SK-N-MC (cell line): ENCODE measurements at regions not wholly inside any gene's neighbourhood (a gene's known extent, or its start where the extent isn't known, plus 50 kb on each side); places are given as distances from the start of the nearest gene placed in this dataset.
"Not testable (repeated sequence)": the region's sequence is repeated elsewhere in the genome, so short reads cannot be mapped to it uniquely, and the experiment has no call there.

Experiments
- DNase-seq: peaks from one replicate; pipeline ENCODE4 v3.0.0-alpha.2; 2011; ENCODE audit warnings: low read depth, low spot score
- H3K27ac ChIP-seq: fragments of 200-600 bp; sonication (generic); 2 replicates; pipeline ENCODE4 v1.5.1; 2016; ENCODE audit warnings: mixed run types
- H3K36me3 ChIP-seq: fragments of 200-600 bp; sonication (generic); 2 replicates; pipeline ENCODE4 v1.6.1; 2017; ENCODE audit warnings: antibody characterized with exemption, low read length, mixed read lengths; ENCODE audit not compliant: insufficient read depth
- H3K4me3 ChIP-seq: fragments of 200-600 bp; sonication (generic); 2 replicates; pipeline ENCODE4 v1.5.1; 2016
- H3K9ac ChIP-seq: fragments of 200-600 bp; sonication (generic); 2 replicates; pipeline ENCODE4 v1.8.0; 2017; ENCODE audit warnings: mixed run types, mixed read lengths; ENCODE audit not compliant: insufficient read length
- H3K9me3 ChIP-seq: fragments of 200-600 bp; sonication (generic); 2 replicates; pipeline ENCODE4 v1.6.1; 2017; ENCODE audit warnings: low read depth, mild to moderate bottlenecking, antibody characterized with exemption, low read length, moderate library complexity, mixed read lengths
- EZH2 ChIP-seq: fragments of 200-600 bp; sonication (generic); IDR thresholded peaks from one replicate; pipeline ENCODE4 v1.6.1; 2017; ENCODE audit warnings: antibody characterized with exemption
- FOXP2 ChIP-seq: optimal IDR thresholded peaks from 2 replicates; pipeline ENCODE3; 2011; ENCODE audit warnings: mild to moderate bottlenecking, moderate library complexity; ENCODE audit not compliant: insufficient read depth; ENCODE audit errors: extremely low read length, control extremely low read depth
- POLR2AphosphoS5 ChIP-seq: IDR thresholded peaks from 2 replicates; pipeline ENCODE4 v1.6.1; 2012; ENCODE audit warnings: mild to moderate bottlenecking, low read depth, low read length, borderline replicate concordance

DNA sequence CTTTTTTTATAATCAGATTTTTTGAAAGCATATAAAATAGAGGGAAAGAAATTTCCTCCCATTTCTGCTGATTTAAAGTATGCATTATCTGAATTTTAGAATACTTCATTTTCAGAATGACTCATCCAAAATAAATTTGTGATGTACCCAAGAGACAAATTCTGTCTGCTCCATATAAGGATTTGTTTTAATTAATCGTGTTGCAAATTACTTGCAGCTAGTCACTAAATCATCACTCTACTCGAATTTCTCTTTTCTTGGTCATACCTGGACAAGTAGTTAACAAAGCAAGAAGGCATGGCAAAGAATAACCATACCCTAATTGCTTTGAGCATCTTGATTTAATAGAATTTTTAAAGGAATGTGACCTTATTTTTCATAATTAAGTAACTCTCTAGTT lies 284.1 kb upstream of the GRAMD2B start:
- Histone ChIP-seq H3K36me3 (no peaks in the 10 kb centered on the region), H3K9me3 (no peaks in the 10 kb centered on the region), H3K4me3 (no peak overlapping the region), H3K9ac (no peak overlapping the region), H3K27ac (no peak overlapping the region)
- no peak for DNase-seq
- TF ChIP-seq FOXP2 (no peak), EZH2 (no peak), POLR2AphosphoS5 (no peak)

DNA sequence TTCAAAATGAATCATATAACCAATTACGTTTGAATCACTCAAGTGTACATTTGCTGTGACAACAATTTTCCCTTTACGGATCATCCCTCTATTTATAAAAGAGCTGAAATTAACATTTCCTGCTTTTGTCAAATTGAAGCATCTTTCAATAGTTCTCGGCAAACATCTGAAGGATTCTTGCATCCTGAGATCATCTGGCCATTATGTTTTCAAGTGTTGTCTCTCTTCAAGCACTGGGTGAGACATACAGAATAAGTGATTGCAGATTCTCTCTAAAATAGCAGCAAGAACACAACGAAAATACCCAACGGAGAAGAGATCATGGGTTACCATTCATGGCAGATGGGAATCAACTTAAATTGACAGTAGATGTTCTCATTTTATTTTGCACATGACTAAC lies 283.4 kb upstream of the GRAMD2B start:
- Histone ChIP-seq H3K36me3 (no peaks in the 10 kb centered on the region), H3K4me3 (no peak overlapping the region), H3K9ac (no peak overlapping the region), H3K27ac (no peak overlapping the region), H3K9me3 (no peaks in the 10 kb centered on the region)
- TF ChIP-seq POLR2AphosphoS5 (no peak), FOXP2 (no peak), EZH2 (no peak)
- DNase-seq = no peak

DNA sequence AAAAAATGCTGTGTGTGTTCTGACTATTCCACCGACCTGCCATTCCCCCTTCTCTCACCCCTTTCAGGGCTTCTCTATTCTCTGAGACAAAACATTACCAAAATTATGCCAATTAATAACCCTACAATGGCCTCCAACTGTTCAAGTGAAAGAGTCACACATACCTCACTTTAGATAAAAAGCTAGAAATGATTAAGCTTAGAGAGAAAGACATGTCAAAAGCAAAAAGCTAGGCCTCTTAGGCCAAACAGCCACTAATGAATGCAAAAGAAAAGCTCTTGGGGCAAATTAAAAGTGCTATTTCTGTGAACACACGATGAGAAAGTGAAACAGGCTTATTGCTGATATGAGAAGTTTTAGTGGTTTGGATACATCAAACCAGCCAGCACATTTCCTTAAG lies 279.6 kb upstream of the GRAMD2B start:
- no peak for DNase-seq
- H3K4me3 ChIP-seq = no peak overlapping the region
- H3K9ac ChIP-seq = no peak overlapping the region
- no peak overlapping the region for H3K27ac ChIP-seq
- H3K9me3 ChIP-seq = no peaks in the 10 kb centered on the region
- H3K36me3 ChIP-seq = no peaks in the 10 kb centered on the region
- TF ChIP-seq EZH2 = no peak
- TF ChIP-seq FOXP2 = no peak

DNA sequence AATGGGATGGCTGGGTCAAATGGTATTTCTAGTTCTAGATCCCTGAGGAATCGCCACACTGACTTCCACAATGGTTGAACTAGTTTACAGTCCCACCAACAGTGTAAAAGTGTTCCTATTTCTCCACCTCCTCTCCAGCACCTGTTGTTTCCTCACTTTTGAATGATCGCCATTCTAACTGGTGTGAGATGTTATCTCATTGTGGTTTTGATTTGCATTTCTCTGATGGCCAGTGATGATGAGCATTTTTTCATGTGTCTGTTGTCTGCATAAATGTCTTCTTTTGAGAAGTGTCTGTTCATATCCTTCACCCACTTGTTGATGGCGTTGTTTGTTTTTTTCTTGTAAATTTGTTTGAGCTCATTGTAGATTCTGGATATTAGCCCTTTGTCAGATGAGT lies 272.9 kb upstream of the GRAMD2B start:
- H3K9ac ChIP-seq, H3K9me3 ChIP-seq, DNase-seq, H3K36me3 ChIP-seq, H3K4me3 ChIP-seq, H3K27ac ChIP-seq: not testable (repeated sequence)

DNA sequence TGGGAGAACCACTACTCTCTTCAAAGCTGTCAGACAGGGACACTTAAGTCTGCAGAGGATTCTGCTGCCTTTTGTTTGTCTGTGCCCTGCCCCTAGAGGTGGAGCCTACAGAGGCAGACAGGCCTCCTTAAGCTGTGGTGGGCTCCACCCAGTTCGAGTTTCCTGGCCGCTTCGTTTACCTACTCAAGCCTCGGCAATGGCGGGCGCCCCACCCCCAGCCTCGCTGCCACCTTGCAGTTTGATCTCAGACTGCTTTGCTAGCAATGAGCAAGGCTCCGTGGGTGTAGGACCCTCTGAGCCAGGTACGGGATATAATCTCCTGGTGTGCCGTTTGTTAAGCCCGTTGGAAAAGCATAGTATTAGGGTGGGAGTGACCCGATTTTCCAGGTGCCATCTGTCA lies 267.9 kb upstream of the GRAMD2B start:
- not testable (repeated sequence) for DNase-seq, H3K27ac ChIP-seq, H3K36me3 ChIP-seq, H3K9me3 ChIP-seq, H3K9ac ChIP-seq, H3K4me3 ChIP-seq

DNA sequence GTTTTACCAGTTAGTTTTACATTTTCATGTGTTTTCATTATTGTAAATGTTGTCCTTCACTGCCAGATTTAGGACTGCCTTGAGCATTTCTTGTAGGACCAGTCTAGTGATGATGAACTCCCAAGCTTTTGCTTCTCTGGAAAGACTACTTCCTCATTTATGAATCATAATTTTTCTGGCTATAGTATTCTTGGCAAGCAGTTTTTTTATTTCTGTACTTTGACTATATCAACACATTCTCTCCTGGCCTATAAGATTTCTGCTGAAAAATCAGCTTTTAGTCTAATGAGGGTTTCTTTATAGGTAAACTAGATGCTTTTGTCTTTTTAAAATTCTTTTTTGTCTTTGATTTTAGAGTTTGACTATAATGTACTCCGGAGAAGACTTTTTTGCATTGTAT lies 256.8 kb upstream of the GRAMD2B start:
- no peak for DNase-seq
- no peak for TF ChIP-seq POLR2AphosphoS5
- TF ChIP-seq EZH2 = no peak
- TF ChIP-seq FOXP2 = no peak
- Histone ChIP-seq H3K9me3 (no peaks in the 10 kb centered on the region), H3K9ac (no peak overlapping the region), H3K4me3 (no peak overlapping the region), H3K36me3 (no peaks in the 10 kb centered on the region), H3K27ac (no peak overlapping the region)

DNA sequence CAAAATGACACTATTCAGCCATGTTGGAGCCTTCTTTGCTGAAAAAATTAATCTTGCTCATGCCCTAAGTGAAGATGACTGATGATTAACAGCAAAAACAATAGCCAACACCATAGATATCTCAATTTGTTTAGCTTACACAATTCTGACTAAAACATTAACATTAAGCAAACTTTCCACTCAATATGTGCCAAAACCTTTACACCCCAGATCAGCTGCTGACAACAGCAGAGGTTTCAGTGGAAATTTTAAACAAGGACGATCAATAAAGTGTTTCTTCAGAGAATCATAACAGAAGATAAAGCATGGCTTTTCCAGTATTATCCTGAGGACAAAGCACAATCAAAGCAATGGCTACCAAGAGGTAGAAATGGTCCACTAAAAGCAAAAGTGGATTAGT lies 254.4 kb upstream of the GRAMD2B start:
- Histone ChIP-seq H3K27ac (no peak overlapping the region), H3K36me3 (no peaks in the 10 kb centered on the region), H3K4me3 (no peak overlapping the region), H3K9me3 (no peaks in the 10 kb centered on the region), H3K9ac (no peak overlapping the region)
- no peak for DNase-seq
- no peak for TF ChIP-seq EZH2
- no peak for TF ChIP-seq POLR2AphosphoS5
- no peak for TF ChIP-seq FOXP2

DNA sequence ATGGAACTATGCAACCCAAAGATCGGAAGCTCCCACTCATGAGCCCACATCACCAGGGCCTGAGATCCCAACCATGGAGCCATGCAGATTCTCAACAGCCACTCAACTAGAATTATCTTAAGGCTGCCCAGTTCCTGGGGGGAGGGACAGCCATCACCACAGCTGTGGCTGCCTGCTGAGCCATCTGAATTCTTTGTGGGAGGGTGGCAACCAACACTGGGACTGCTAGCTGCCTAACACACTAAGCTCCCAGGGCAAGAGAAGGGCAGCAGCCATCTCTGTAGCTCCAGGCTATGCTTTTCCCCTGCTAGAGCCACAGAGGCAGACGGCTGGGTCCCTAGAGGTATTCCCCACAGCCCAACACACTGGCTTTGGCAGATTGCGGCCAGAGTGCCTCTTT lies 251.3 kb upstream of the GRAMD2B start:
- DNase-seq = no peak
- H3K27ac ChIP-seq = no peak overlapping the region
- no peaks in the 10 kb centered on the region for H3K36me3 ChIP-seq

DNA sequence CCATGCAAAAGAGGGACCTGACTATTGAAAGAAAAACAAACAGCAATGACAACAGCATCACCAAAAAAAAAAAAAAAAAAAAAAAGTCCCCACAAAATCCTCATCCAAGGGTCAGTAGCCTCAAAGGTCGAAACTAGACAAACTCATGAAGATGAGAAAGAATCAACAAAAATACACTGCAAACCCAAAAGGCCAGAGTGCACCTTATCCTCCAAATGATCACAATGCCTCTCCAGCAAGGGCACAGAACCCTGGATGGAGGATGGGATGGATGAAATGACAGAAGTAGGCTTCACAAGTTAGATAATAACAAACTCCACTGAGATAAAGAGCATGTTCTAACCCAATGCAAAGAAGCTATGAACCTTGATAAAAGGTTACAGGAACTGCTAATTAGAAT lies 250.4 kb upstream of the GRAMD2B start:
- Histone ChIP-seq H3K27ac (no peak overlapping the region), H3K9ac (no peak overlapping the region), H3K9me3 (no peaks in the 10 kb centered on the region), H3K36me3 (no peaks in the 10 kb centered on the region), H3K4me3 (no peak overlapping the region)
- DNase-seq = no peak
- TF ChIP-seq POLR2AphosphoS5 = no peak
- no peak for TF ChIP-seq FOXP2
- TF ChIP-seq EZH2 = no peak

More for the DNA sequence above, 251.3 kb upstream of the GRAMD2B start:
- TF ChIP-seq FOXP2 (no peak), EZH2 (no peak), POLR2AphosphoS5 (no peak)
- H3K9me3 ChIP-seq = no peaks in the 10 kb centered on the region
- H3K9ac ChIP-seq = no peak overlapping the region
- H3K4me3 ChIP-seq = no peak overlapping the region

DNA sequence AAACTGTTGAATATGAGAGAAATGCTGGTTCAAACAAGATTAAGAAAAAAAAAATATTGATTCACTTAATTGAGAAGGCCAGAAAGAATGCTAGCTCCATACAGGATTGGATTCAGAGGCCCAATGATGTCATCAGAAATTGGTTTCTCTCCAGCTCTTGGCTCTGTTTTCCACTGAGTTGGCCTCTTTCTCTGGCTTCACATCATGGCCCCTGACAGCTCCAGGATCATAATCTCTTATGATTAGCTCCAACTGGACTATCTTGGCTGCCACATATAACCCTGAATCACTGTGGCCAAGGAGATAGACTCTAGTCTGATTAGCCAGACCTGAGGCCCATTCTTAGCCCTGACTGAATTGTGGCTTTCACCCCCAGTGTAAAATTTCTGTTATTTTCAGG lies 244.7 kb upstream of the GRAMD2B start:
- no peaks in the 10 kb centered on the region for H3K36me3 ChIP-seq
- H3K9ac ChIP-seq = no peak overlapping the region
- no peaks in the 10 kb centered on the region for H3K9me3 ChIP-seq
- H3K4me3 ChIP-seq = no peak overlapping the region
- no peak for TF ChIP-seq FOXP2
- TF ChIP-seq EZH2 = no peak
- no peak for TF ChIP-seq POLR2AphosphoS5
- no peak for DNase-seq
- no peak overlapping the region for H3K27ac ChIP-seq
